ENCODE measurements at regions not wholly inside any gene's neighbourhood (a gene's known extent, or its start where the extent isn't known, plus 50 kb on each side); places are given as distances from the start of the nearest gene placed in this dataset.
"Not testable (repeated sequence)": the region's sequence is repeated elsewhere in the genome, so short reads cannot be mapped to it uniquely, and the experiment has no call there.

DNA sequence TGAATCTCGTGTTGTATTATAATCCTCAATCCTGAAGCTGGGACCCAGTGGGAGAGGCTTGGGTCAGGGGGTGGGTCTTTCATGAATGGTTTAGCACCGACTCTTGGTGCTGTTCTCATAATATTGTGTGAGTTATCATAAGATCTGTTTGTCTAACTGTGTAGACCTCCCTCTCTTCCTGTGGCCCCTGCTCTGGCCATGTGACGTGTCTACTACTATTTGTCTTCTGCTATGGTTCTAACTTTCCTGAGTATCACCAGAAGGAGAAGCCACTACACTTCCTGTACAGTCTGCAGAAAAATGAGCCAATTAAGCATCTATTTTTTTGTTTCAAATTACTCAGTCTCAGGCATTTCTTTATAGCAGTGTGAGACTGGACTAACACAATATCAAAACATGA lies 379.7 kb downstream of the TP53TG3F start:
- FAIRE-seq; DNase-seq (ENCODE audit: insufficient read length, low spot score): not testable (repeated sequence)

DNA sequence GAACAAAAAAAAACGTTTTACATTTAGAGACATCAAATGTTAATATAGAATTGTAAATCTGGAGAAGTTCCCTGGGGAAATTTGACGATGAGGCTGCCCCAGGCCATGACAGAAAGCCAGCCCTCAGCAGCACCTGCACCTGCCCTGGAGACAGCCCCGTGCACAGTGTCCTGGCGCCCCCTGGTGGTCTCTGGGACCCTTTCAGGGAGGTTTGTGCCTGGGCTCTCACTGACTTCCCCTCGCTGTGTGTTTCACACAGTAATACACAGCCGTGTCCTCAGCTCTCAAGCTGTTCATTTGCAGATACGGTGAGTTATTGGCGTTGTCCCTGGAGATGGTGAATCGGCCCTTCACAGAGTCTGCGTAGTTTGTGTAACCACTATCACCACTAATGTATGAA lies 385.1 kb downstream of the TP53TG3F start:
- not testable (repeated sequence) for DNase-seq (ENCODE audit: insufficient read length, low spot score); FAIRE-seq
